Activated naive CD4-positive, alpha-beta T cell treated with Interleukin-2 at 50 U/mL for 16 hours (primary cell): ENCODE measurements at regions not wholly inside any gene's neighbourhood (a gene's known extent, or its start where the extent isn't known, plus 50 kb on each side); places are given as distances from the start of the nearest gene placed in this dataset.
"Not testable (repeated sequence)": the region's sequence is repeated elsewhere in the genome, so short reads cannot be mapped to it uniquely, and the experiment has no call there.

Experiments used
- DNase-seq: peaks from one replicate; pipeline ENCODE4 v3.0.0-alpha.2; 2020

- no peak for DNase-seq
Measured at GRCh38 chr4:174183259-174183658, 100.2 kb downstream of the FBXO8 start.

- no peak for DNase-seq
Measured at GRCh38 chr4:174181827-174182226, 101.6 kb downstream of the FBXO8 start.

GRCh38 chr4:174177536-174177935 is 105.9 kb downstream of the FBXO8 start:
- no peak for DNase-seq

GRCh38 chr4:174175836-174176235 is 107.6 kb downstream of the FBXO8 start:
- DNase-seq, result not testable (repeated sequence)

- DNase-seq, result no peak
Measured at GRCh38 chr4:174173360-174173759, 110.1 kb downstream of the FBXO8 start.

- no peak for DNase-seq
Measured at GRCh38 chr4:174172274-174172673, 111.2 kb downstream of the FBXO8 start.

GRCh38 chr4:174170906-174171305 is 112.6 kb downstream of the FBXO8 start:
- DNase-seq, result no peak

- no peak for DNase-seq
Measured at GRCh38 chr4:174170091-174170490, 113.4 kb downstream of the FBXO8 start.

- no peak for DNase-seq
Measured at GRCh38 chr4:174157106-174157607, 126.3 kb downstream of the FBXO8 start.

GRCh38 chr4:174156239-174156826 is 127.1 kb downstream of the FBXO8 start:
- no peak for DNase-seq

- no peak for DNase-seq
Measured at GRCh38 chr4:174154215-174154854, 129.1 kb downstream of the FBXO8 start.

GRCh38 chr4:174152717-174153466 is 130.6 kb downstream of the FBXO8 start:
- DNase-seq, result no peak

- no peak for DNase-seq
Measured at GRCh38 chr4:174147863-174148262, 135.6 kb downstream of the FBXO8 start.

- no peak for DNase-seq
Measured at GRCh38 chr4:174144106-174144505, 139.4 kb downstream of the FBXO8 start.

- DNase-seq, result no peak
Measured at GRCh38 chr4:174141876-174142275, 141.6 kb downstream of the FBXO8 start.

GRCh38 chr4:174138616-174139015 is 144.9 kb downstream of the FBXO8 start:
- no peak for DNase-seq

GRCh38 chr4:174137698-174138097 is 145.8 kb downstream of the FBXO8 start:
- no peak for DNase-seq

- no peak for DNase-seq
Measured at GRCh38 chr4:174135936-174136406, 147.5 kb downstream of the FBXO8 start.

- no peak for DNase-seq
Measured at GRCh38 chr4:174135530-174135929, 147.9 kb downstream of the FBXO8 start.

GRCh38 chr4:174134361-174134760 is 149.1 kb downstream of the FBXO8 start:
- no peak for DNase-seq

- DNase-seq, result no peak
Measured at GRCh38 chr4:174133551-174133950, 149.9 kb downstream of the FBXO8 start.

GRCh38 chr4:174131901-174132300 is 151.6 kb downstream of the FBXO8 start:
- no peak for DNase-seq

- no peak for DNase-seq
Measured at GRCh38 chr4:174122705-174123104, 160.8 kb downstream of the FBXO8 start.
